ENCODE measurements at regions not wholly inside any gene's neighbourhood (a gene's known extent, or its start where the extent isn't known, plus 50 kb on each side); places are given as distances from the start of the nearest gene placed in this dataset.

GRCh38 chr3:20905210-20905805 lies 719.3 kb upstream of the SGO1 start:
- intact Hi-C loops (cut with DNase I; ENCODE audit: low total_unique reads) = no loop called here
- no peak overlapping the region for H3K27ac ChIP-seq
- no peak for DNase-seq
- H3K36me3 ChIP-seq = no peaks in the 10 kb centered on the region
- TF ChIP-seq POLR2AphosphoS5 (IDR thresholded peaks at IDR 0.05) (no peak), CTCF (IDR thresholded peaks at IDR 0.05 in 8 of 11, conservative IDR thresholded peaks at IDR 0.05 in 3 of 11) (no peak), POLR2A (IDR thresholded peaks at IDR 0.05) (no peak)
- peaks cover 0 to 7% (median 0%) of the 10 kb centered on the region in 8 donors for H3K9me3 ChIP-seq
- no peaks in the 10 kb centered on the region for H3K4me1 ChIP-seq
- WGBS, 5 donors = 69 to 79% (median 77%) methylated on average over 8 of the region's 8 CpGs
- no peaks in the 10 kb centered on the region for H3K27me3 ChIP-seq (replicated peaks in 1 of 7)
- no peak overlapping the region for H3K4me3 ChIP-seq

DNA sequence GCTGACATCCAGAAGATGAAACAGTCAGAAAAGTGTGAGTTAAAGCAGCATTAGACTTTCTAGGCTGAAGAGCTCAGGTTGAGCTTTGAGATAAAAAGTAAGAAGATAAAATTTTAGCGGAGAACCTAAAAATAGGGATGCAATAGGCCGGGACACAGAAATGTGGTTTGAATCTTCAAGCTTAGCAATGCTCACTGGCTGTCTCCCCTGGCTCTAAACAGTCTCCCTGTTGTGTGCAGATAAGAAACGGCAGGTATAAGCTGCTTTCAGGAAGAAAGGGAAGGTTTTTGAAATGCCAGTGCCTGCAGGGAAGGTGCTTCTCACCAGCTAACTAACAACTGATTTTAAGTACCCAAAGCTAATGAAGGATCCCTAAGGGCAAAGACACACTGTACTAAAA lies 718.7 kb upstream of the SGO1 start:
- intact Hi-C loops (cut with DNase I; ENCODE audit: low total_unique reads) = no loop called here
- WGBS, 5 donors = 57 to 68% (median 63%) methylated on average over 3 of the region's 3 CpGs
- Histone ChIP-seq H3K27ac (no peak overlapping the region), H3K4me3 (no peak overlapping the region), H3K9me3 (peaks cover 0 to 12% (median under 1%) of the 10 kb centered on the region in 8 donors), H3K27me3 (replicated peaks in 1 of 7) (no peaks in the 10 kb centered on the region), H3K36me3 (no peaks in the 10 kb centered on the region), H3K4me1 (no peaks in the 10 kb centered on the region)
- DNase-seq = no peak
- TF ChIP-seq CTCF (IDR thresholded peaks at IDR 0.05 in 8 of 11, conservative IDR thresholded peaks at IDR 0.05 in 3 of 11) (no peak), POLR2AphosphoS5 (IDR thresholded peaks at IDR 0.05) (no peak), POLR2A (IDR thresholded peaks at IDR 0.05) (no peak)

- DNase-seq = no peak
- Histone ChIP-seq H3K27ac (no peak overlapping the region), H3K9me3 (peaks cover 0 to 49% (median 27%) of the 10 kb centered on the region in 8 donors), H3K27me3 (replicated peaks in 1 of 7) (no peaks in the 10 kb centered on the region), H3K4me1 (no peaks in the 10 kb centered on the region), H3K4me3 (no peak overlapping the region), H3K36me3 (no peaks in the 10 kb centered on the region)
- WGBS, 5 donors = 71 to 87% (median 80%) methylated on average over 2 of the region's 2 CpGs
- TF ChIP-seq CTCF (IDR thresholded peaks at IDR 0.05 in 8 of 11, conservative IDR thresholded peaks at IDR 0.05 in 3 of 11) (no peak), POLR2AphosphoS5 (IDR thresholded peaks at IDR 0.05) (no peak), POLR2A (IDR thresholded peaks at IDR 0.05) (no peak)
- intact Hi-C loops (cut with DNase I; ENCODE audit: low total_unique reads) = no loop called here
These were observed 713.0 kb upstream of the SGO1 start for GRCh38 chr3:20898962-20899361.

- no peaks in the 10 kb centered on the region for H3K27me3 ChIP-seq (replicated peaks in 1 of 7)
- H3K4me1 ChIP-seq = no peaks in the 10 kb centered on the region
- H3K27ac ChIP-seq = no peak overlapping the region
- peaks cover 0 to 20% (median 1%) of the 10 kb centered on the region in 8 donors for H3K9me3 ChIP-seq
- H3K36me3 ChIP-seq = no peaks in the 10 kb centered on the region
- 69 to 92% (median 82%) methylated on average over 2 of the region's 2 CpGs for WGBS, 5 donors
- no peak overlapping the region for H3K4me3 ChIP-seq
- TF ChIP-seq POLR2A (IDR thresholded peaks at IDR 0.05) (no peak), POLR2AphosphoS5 (IDR thresholded peaks at IDR 0.05) (no peak), CTCF (IDR thresholded peaks at IDR 0.05 in 8 of 11, conservative IDR thresholded peaks at IDR 0.05 in 3 of 11) (no peak)
- no peak for DNase-seq
- intact Hi-C loops (cut with DNase I; ENCODE audit: low total_unique reads) = no loop called here
These were observed 704.1 kb upstream of the SGO1 start for GRCh38 chr3:20890111-20890519.

Measured in spleen (tissue), 11 donors.